Fibroblast of lung (primary cell): ENCODE measurements at regions not wholly inside any gene's neighbourhood (a gene's known extent, or its start where the extent isn't known, plus 50 kb on each side); places are given as distances from the start of the nearest gene placed in this dataset.

ENCODE experiments used
- DNase-seq, 2 donors: peaks; one replicate each; pipeline versions ENCODE4 v3.0.0 to v3.0.0-alpha.2; 2010; ENCODE audit warnings: low read depth in 2 of 2
- H2AFZ ChIP-seq: 2 replicates; pipeline ENCODE4 v1.5.1; 2012; ENCODE audit warnings: low read length, control low read depth, inconsistent platforms
- H3K27ac ChIP-seq: 2 replicates; pipeline ENCODE4 v1.5.1; 2011; ENCODE audit warnings: low read length, control low read depth; ENCODE audit not compliant: insufficient read depth
- H3K27me3 ChIP-seq: 2 replicates; pipeline ENCODE4 v1.5.1; 2011; ENCODE audit warnings: mild to moderate bottlenecking, low read length; ENCODE audit not compliant: control insufficient read depth, insufficient read depth
- H3K36me3 ChIP-seq: 2 replicates; pipeline ENCODE4 v1.5.1; 2011; ENCODE audit warnings: low read length; ENCODE audit not compliant: control insufficient read depth, insufficient read depth
- H3K4me1 ChIP-seq: 2 replicates; pipeline ENCODE4 v1.5.1; 2011; ENCODE audit warnings: low read length; ENCODE audit not compliant: control insufficient read depth, insufficient read depth; ENCODE audit errors: extremely low read depth
- H3K4me2 ChIP-seq: 2 replicates; pipeline ENCODE4 v1.5.1; 2011; ENCODE audit warnings: low read length, control low read depth; ENCODE audit not compliant: insufficient read depth; ENCODE audit errors: extremely low read depth
- H3K4me3 ChIP-seq, 4 experiments: fragments of 200-600 bp in 1 of 4; sonication (generic) in 1 of 4; replicated peaks in 1 of 4; 2 replicates each; pipeline ENCODE4 v1.5.1; 2011 to 2016; ENCODE audit warnings: low read length in 4 of 4, low read depth in 3 of 4, mild to moderate bottlenecking in 3 of 4, control low read depth in 2 of 4, inconsistent platforms in 1 of 4, mixed read lengths in 1 of 4; ENCODE audit not compliant: insufficient read depth in 1 of 4; ENCODE audit errors: control extremely low read depth in 1 of 4
- H3K79me2 ChIP-seq: 2 replicates; pipeline ENCODE4 v1.5.1; 2012; ENCODE audit warnings: mild to moderate bottlenecking, low read length, inconsistent platforms; ENCODE audit not compliant: control insufficient read depth, insufficient read depth
- H3K9ac ChIP-seq: 2 replicates; pipeline ENCODE4 v1.5.1; 2011; ENCODE audit warnings: mild to moderate bottlenecking, low read length, control low read depth; ENCODE audit not compliant: insufficient read depth
- H3K9me3 ChIP-seq: 2 replicates; pipeline ENCODE4 v1.5.1; 2012; ENCODE audit warnings: low read depth, low read length; ENCODE audit not compliant: control insufficient read depth, insufficient read depth
- H4K20me1 ChIP-seq: 2 replicates; pipeline ENCODE4 v1.5.1; 2011; ENCODE audit warnings: low read length; ENCODE audit not compliant: control insufficient read depth, insufficient read depth; ENCODE audit errors: extremely low read depth
- CTCF ChIP-seq, 2 donors: IDR thresholded peaks in 1 of 2; conservative IDR thresholded peaks in 1 of 2; 1 replicate in 1 of 2; 2 replicates in 1 of 2; pipeline ENCODE4 v1.5.1; 2011 to 2012; ENCODE audit warnings: low read length in 2 of 2, control low read depth in 1 of 2, inconsistent platforms in 1 of 2, low read depth in 1 of 2, mild to moderate bottlenecking in 1 of 2
- EZH2 ChIP-seq: IDR thresholded peaks from 2 replicates; pipeline ENCODE4 v1.5.1; 2012; ENCODE audit warnings: low read length, control low read depth, mild to moderate bottlenecking; ENCODE audit errors: missing control alignments

GRCh38 chr9:99400184-99400731 is 178.2 kb downstream of the SEC61B start:
- peak overlapping the region; percentile 45 for H3K9ac ChIP-seq
- no peaks in the 10 kb centered on the region for H3K27me3 ChIP-seq
- no peak overlapping the region for H2AFZ ChIP-seq
- peaks cover 16% of the 10 kb centered on the region for H3K4me1 ChIP-seq
- no peaks in the 10 kb centered on the region for H3K36me3 ChIP-seq
- H3K79me2 ChIP-seq = no peaks in the 10 kb centered on the region
- no peak overlapping the region for H3K4me3 ChIP-seq
- H3K4me2 ChIP-seq = no peak overlapping the region
- no peak for DNase-seq
- H3K9me3 ChIP-seq = no peaks in the 10 kb centered on the region
- no peak for TF ChIP-seq EZH2
- no peak for TF ChIP-seq CTCF (conservative IDR thresholded peaks at IDR 0.05 in 1 of 2, IDR thresholded peaks at IDR 0.05 in 1 of 2; ENCODE audit: low read depth in 1 of 2, low read length in 2 of 2)
- H3K27ac ChIP-seq = peak overlapping the region; percentile 64
- H4K20me1 ChIP-seq = no peaks in the 10 kb centered on the region

GRCh38 chr9:99401680-99402504 is 179.8 kb downstream of the SEC61B start:
- H3K36me3 ChIP-seq = no peaks in the 10 kb centered on the region
- H4K20me1 ChIP-seq = no peaks in the 10 kb centered on the region
- H3K4me1 ChIP-seq = peaks cover 16% of the 10 kb centered on the region
- peak overlapping the region; percentile 10 for H3K4me2 ChIP-seq
- peak overlapping the region; percentile 64 for H3K27ac ChIP-seq
- H2AFZ ChIP-seq = no peak overlapping the region
- no peaks in the 10 kb centered on the region for H3K79me2 ChIP-seq
- TF ChIP-seq CTCF (conservative IDR thresholded peaks at IDR 0.05 in 1 of 2, IDR thresholded peaks at IDR 0.05 in 1 of 2; ENCODE audit: low read depth in 1 of 2, low read length in 2 of 2) (no peak), EZH2 (no peak)
- H3K4me3 ChIP-seq = no peak overlapping the region
- no peak overlapping the region for H3K9ac ChIP-seq
- DNase-seq = peak; percentile 39 to 40
- no peaks in the 10 kb centered on the region for H3K9me3 ChIP-seq
- no peaks in the 10 kb centered on the region for H3K27me3 ChIP-seq

GRCh38 chr9:99403371-99403770 is 181.3 kb downstream of the SEC61B start:
- no peak for DNase-seq
- Histone ChIP-seq H3K9me3 (no peaks in the 10 kb centered on the region), H2AFZ (no peak overlapping the region), H3K79me2 (no peaks in the 10 kb centered on the region), H3K9ac (no peak overlapping the region), H3K27me3 (no peaks in the 10 kb centered on the region), H3K4me2 (no peak overlapping the region), H3K4me1 (peaks cover 16% of the 10 kb centered on the region), H3K4me3 (no peak overlapping the region), H4K20me1 (no peaks in the 10 kb centered on the region), H3K36me3 (no peaks in the 10 kb centered on the region), H3K27ac (no peak overlapping the region)
- TF ChIP-seq CTCF (conservative IDR thresholded peaks at IDR 0.05 in 1 of 2, IDR thresholded peaks at IDR 0.05 in 1 of 2; ENCODE audit: low read depth in 1 of 2, low read length in 2 of 2) = no peak
- no peak for TF ChIP-seq EZH2
